SK-N-SH (cell line): ENCODE measurements at regions not wholly inside any gene's neighbourhood (a gene's known extent, or its start where the extent isn't known, plus 50 kb on each side); places are given as distances from the start of the nearest gene placed in this dataset.

Experiments used
- CTCF ChIA-PET: fragments of 300-600, 350-600 bp; formaldehyde crosslinking; extraction: SDS; loops from one replicate; lab custom pipeline; 2021; lab: Yijun Ruan, JAX
- POLR2A ChIA-PET: fragments of 350-600 bp; sonication (Branson Sonifier 250); formaldehyde crosslinking; extraction: SDS; loops from one replicate; lab custom pipeline; 2020; ENCODE audit warnings: antibody characterized with exemption, inconsistent platforms; lab: Yijun Ruan, JAX
- DNase-seq: peaks from one replicate; pipeline ENCODE4 v3.0.0; 2012
- H2AFZ ChIP-seq: fragments of 200-600 bp; sonication (generic); 2 replicates; pipeline ENCODE4 v1.8.1; 2016; ENCODE audit warnings: antibody characterized with exemption, mild to moderate bottlenecking, low read depth
- H3F3A ChIP-seq: fragments of 200-600 bp; sonication (generic); replicated peaks from 2 replicates; pipeline ENCODE3; 2016; ENCODE audit warnings: antibody characterized with exemption, mild to moderate bottlenecking; ENCODE audit not compliant: insufficient read depth
- H3K27ac ChIP-seq, 2 experiments: fragments of 200-500 bp in 1 of 2; fragments of 200-600 bp in 1 of 2; sonication (Bioruptor generic) in 1 of 2; sonication (generic), shearing (Covaris generic) in 1 of 2; 2 replicates each; pipeline versions ENCODE4 v1.5.1 to v1.6.1; 2014 to 2016; ENCODE audit warnings: low read depth in 2 of 2, inconsistent platforms in 1 of 2, low read length in 1 of 2, mild to moderate bottlenecking in 1 of 2, mixed read lengths in 1 of 2
- H3K27me3 ChIP-seq: fragments of 200-600 bp; sonication (generic), shearing (Covaris generic); 2 replicates; pipeline ENCODE4 v1.6.1; 2016; ENCODE audit warnings: mixed run types; ENCODE audit not compliant: insufficient read depth
- H3K36me3 ChIP-seq, 2 experiments: fragments of 200-500 bp in 1 of 2; fragments of 200-600 bp in 1 of 2; sonication (Bioruptor generic) in 1 of 2; sonication (generic) in 1 of 2; replicated peaks in 1 of 2; 2 replicates each; pipeline versions ENCODE3 to v1.5.1; 2014 to 2016; ENCODE audit warnings: low read length in 1 of 2, mild to moderate bottlenecking in 1 of 2; ENCODE audit not compliant: insufficient read depth in 2 of 2, control insufficient read depth in 1 of 2
- H3K4me1 ChIP-seq, 2 experiments: fragments of 200-500 bp in 1 of 2; fragments of 200-600 bp in 1 of 2; sonication (Bioruptor generic) in 1 of 2; sonication (generic), shearing (Covaris generic) in 1 of 2; 2 replicates each; pipeline versions ENCODE4 v1.5.1 to v1.6.1; 2014 to 2016; ENCODE audit warnings: low read depth in 1 of 2, low read length in 1 of 2, mixed run types in 1 of 2; ENCODE audit not compliant: insufficient read depth in 2 of 2, control insufficient read depth in 1 of 2
- H3K4me2 ChIP-seq: fragments of 200-600 bp; sonication (generic), shearing (Covaris generic); 2 replicates; pipeline ENCODE4 v1.6.1; 2017; ENCODE audit warnings: mixed run types
- H3K4me3 ChIP-seq, 2 experiments: fragments of 200-500 bp in 1 of 2; fragments of 200-600 bp in 1 of 2; sonication (Bioruptor generic) in 1 of 2; sonication (generic), shearing (Covaris generic) in 1 of 2; 2 replicates each; pipeline versions ENCODE4 v1.5.1 to v1.8.1; 2014 to 2016; ENCODE audit warnings: low read depth in 2 of 2, inconsistent platforms in 1 of 2, low read length in 1 of 2, mild to moderate bottlenecking in 1 of 2, mixed read lengths in 1 of 2, moderate library complexity in 1 of 2
- H3K79me2 ChIP-seq: fragments of 200-600 bp; sonication (generic); 2 replicates; pipeline ENCODE4 v1.8.1; 2017; ENCODE audit warnings: mild to moderate bottlenecking; ENCODE audit not compliant: insufficient read depth
- H3K9ac ChIP-seq: fragments of 200-600 bp; sonication (generic); 2 replicates; pipeline ENCODE4 v1.6.1; 2017; ENCODE audit warnings: mixed run types
- H3K9me2 ChIP-seq: fragments of 200-600 bp; sonication (generic); 2 replicates; pipeline ENCODE4 v1.6.1; 2017; ENCODE audit warnings: mixed run types
- H3K9me3 ChIP-seq: fragments of 200-600 bp; sonication (generic); 2 replicates; pipeline ENCODE4 v1.6.1; 2017; ENCODE audit warnings: mixed run types, mild to moderate bottlenecking, moderate library complexity
- H4K20me1 ChIP-seq: fragments of 200-600 bp; sonication (generic); 2 replicates; pipeline ENCODE4 v1.6.1; 2017; ENCODE audit warnings: mild to moderate bottlenecking, mixed run types; ENCODE audit not compliant: insufficient read depth
- EP300 ChIP-seq, 2 experiments: IDR thresholded peaks; 2 replicates each; pipeline versions ENCODE4 v1.4.0 to v1.6.1; 2012; ENCODE audit warnings: borderline replicate concordance in 1 of 2, low read depth in 1 of 2, low read length in 1 of 2
- EZH2phosphoT487 ChIP-seq: fragments of 200-600 bp; sonication (generic); IDR thresholded peaks from 2 replicates; pipeline ENCODE4 v1.6.1; 2017; ENCODE audit warnings: low read depth, mixed run types, mild to moderate bottlenecking, antibody characterized with exemption, moderate library complexity, borderline replicate concordance
- FOSL2 ChIP-seq: IDR thresholded peaks from 2 replicates; pipeline ENCODE4 v1.4.0; 2012; ENCODE audit warnings: low read depth, mild to moderate bottlenecking, moderate library complexity, borderline replicate concordance
- FOXJ3 ChIP-seq: sonication (generic); formaldehyde crosslinking; IDR thresholded peaks from 2 replicates; pipeline ENCODE4 v1.5.1; 2020; ENCODE audit warnings: mild to moderate bottlenecking, missing genetic modification reagents
- FOXM1 ChIP-seq: IDR thresholded peaks from 2 replicates; pipeline ENCODE4 v1.4.0; 2012; ENCODE audit warnings: low read depth, mild to moderate bottlenecking
- IRF3 ChIP-seq: fragments of 150-350 bp; IDR thresholded peaks from 2 replicates; pipeline ENCODE4 v1.6.1; 2016; ENCODE audit warnings: mild to moderate bottlenecking, low read depth, low read length
- JUND ChIP-seq: IDR thresholded peaks from 2 replicates; pipeline ENCODE4 v1.4.0; 2012
- MEF2A ChIP-seq: IDR thresholded peaks from 2 replicates; pipeline ENCODE4 v1.4.0; 2012; ENCODE audit warnings: low read depth, borderline replicate concordance
- MXI1 ChIP-seq: IDR thresholded peaks from 2 replicates; pipeline ENCODE4 v1.6.1; 2012; ENCODE audit warnings: mild to moderate bottlenecking, low read depth, low read length, improper control_type of control experiment
- NFIC ChIP-seq: IDR thresholded peaks from 2 replicates; pipeline ENCODE4 v1.4.0; 2012; ENCODE audit warnings: borderline replicate concordance
- PBX3 ChIP-seq: IDR thresholded peaks from 2 replicates; pipeline ENCODE4; 2012
- REST ChIP-seq: IDR thresholded peaks from 2 replicates; pipeline ENCODE4 v1.6.1; 2012; ENCODE audit warnings: mild to moderate bottlenecking, low read depth, low read length, moderate library complexity
- RFX5 ChIP-seq: IDR thresholded peaks from 2 replicates; pipeline ENCODE4 v1.6.1; 2012; ENCODE audit warnings: mild to moderate bottlenecking, improper control_type of control experiment, low read length
- TCF12 ChIP-seq: IDR thresholded peaks from 2 replicates; pipeline ENCODE4 v1.4.0; 2012
- USF1 ChIP-seq: IDR thresholded peaks from 2 replicates; pipeline ENCODE4 v1.4.0; 2012; ENCODE audit warnings: low read depth, borderline replicate concordance
- USF2 ChIP-seq: fragments of 150-350 bp; IDR thresholded peaks from 2 replicates; pipeline ENCODE4 v1.6.1; 2017; ENCODE audit warnings: antibody characterized with exemption, low read length, low read depth, borderline replicate concordance
- YY1 ChIP-seq: IDR thresholded peaks from 2 replicates; pipeline ENCODE4 v1.4.0; 2012; ENCODE audit warnings: low read depth, mild to moderate bottlenecking
- ZBTB33 ChIP-seq: IDR thresholded peaks from 2 replicates; pipeline ENCODE4 v1.4.0; 2012; ENCODE audit warnings: low read depth, borderline replicate concordance
- WGBS: methylation state at CpG from one replicate; pipeline ENCODE4 v1.1.6; 2017; ENCODE audit warnings: low lambda C conversion rate; 5-methylcytosine and 5-hydroxymethylcytosine counted together

GRCh38 chr7:89934101-89934500, 220.2 kb upstream of the STEAP1 start:
- no peak overlapping the region for H3K9ac ChIP-seq
- TF ChIP-seq FOXJ3 (CRISPR knock-in tag) (no peak), NFIC (no peak), REST (no peak), MXI1 (no peak), MEF2A (no peak), FOXM1 (no peak), RFX5 (no peak), FOSL2 (no peak), IRF3 (no peak), TCF12 (no peak), JUND (no peak), EZH2phosphoT487 (no peak), USF1 (no peak)
- TF ChIP-seq, all 33 proteins: peak for 0
- H3K36me3 ChIP-seq = no peaks in the 10 kb centered on the region

GRCh38 chr7:89943525-89944050, 210.7 kb upstream of the STEAP1 start:
- Histone ChIP-seq H3K9me3 (no peaks in the 10 kb centered on the region), H3K9me2 (no peaks in the 10 kb centered on the region), H3K9ac (no peak overlapping the region), H2AFZ (no peak overlapping the region), H3K27ac (no peak overlapping the region), H3K79me2 (no peaks in the 10 kb centered on the region), H4K20me1 (no peaks in the 10 kb centered on the region), H3K4me2 (no peak overlapping the region), H3F3A (no peaks in the 10 kb centered on the region), H3K4me1 (no peaks in the 10 kb centered on the region), H3K27me3 (no peaks in the 10 kb centered on the region), H3K4me3 (no peak overlapping the region), H3K36me3 (no peaks in the 10 kb centered on the region)
- no peak for DNase-seq
- 3% methylated on average over 3 of the region's 3 CpGs for WGBS
- POLR2A ChIA-PET = no interaction called here
- CTCF ChIA-PET = no interaction called here
- TF ChIP-seq FOXM1 (no peak), EP300 (IDR thresholded peaks at IDR 0.05; ENCODE audit: borderline replicate concordance in 1 of 2, low read depth in 1 of 2, low read length in 1 of 2) (no peak), TCF12 (no peak), ZBTB33 (no peak), YY1 (no peak), USF2 (no peak), PBX3 (no peak), MEF2A (no peak), USF1 (no peak)

More at GRCh38 chr7:89934101-89934500, 220.2 kb upstream of the STEAP1 start:
- Histone ChIP-seq H3K4me3 (no peak overlapping the region), H3K79me2 (no peaks in the 10 kb centered on the region), H3K9me3 (no peaks in the 10 kb centered on the region), H3F3A (no peaks in the 10 kb centered on the region), H3K9me2 (no peaks in the 10 kb centered on the region), H3K4me2 (no peak overlapping the region), H3K27ac (no peak overlapping the region), H2AFZ (no peak overlapping the region), H4K20me1 (no peaks in the 10 kb centered on the region), H3K4me1 (no peaks in the 10 kb centered on the region), H3K27me3 (no peaks in the 10 kb centered on the region)
- ChIA-PET POLR2A (no interaction called here), CTCF (no interaction called here)
- no peak for DNase-seq
- 0% methylated on average over 1 of the region's 1 CpG for WGBS
